ENCODE measurements at regions not wholly inside any gene's neighbourhood (a gene's known extent, or its start where the extent isn't known, plus 50 kb on each side); places are given as distances from the start of the nearest gene placed in this dataset.

DNA sequence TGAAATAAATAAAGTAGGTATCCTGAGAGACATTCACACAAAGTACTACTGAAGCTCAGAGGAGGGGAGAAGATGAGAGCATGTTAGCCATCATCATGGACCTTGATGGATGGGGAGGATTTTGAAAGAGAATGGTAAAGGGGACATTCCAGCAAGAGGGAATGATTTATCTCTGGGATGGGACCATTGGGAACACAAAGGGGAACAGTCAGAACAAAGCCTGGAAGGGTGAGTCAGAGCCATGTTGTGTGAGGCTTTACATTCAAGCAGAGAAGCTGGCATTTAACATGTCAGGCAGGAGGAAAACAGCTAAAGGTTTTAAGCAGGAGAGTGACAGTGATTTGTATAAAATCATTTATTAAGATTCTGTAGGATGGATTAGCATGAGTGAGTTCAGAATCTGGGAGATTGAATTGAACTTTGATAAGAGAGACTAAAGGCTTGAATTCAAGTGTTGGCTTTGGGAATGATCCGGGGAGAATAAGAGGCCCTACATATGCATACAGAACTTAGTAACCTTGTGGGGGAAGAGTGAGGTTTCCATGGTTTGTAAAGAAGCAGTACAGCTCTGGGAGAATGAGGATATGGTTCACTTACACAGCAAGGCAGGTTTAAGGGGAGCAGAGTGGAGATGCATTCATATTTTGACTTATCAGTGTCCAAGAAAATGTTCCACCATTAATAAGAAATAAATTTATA is 174.4 kb downstream of the SYT10 start:
- TF ChIP-seq POLR2A (IDR thresholded peaks at IDR 0.05) (no peak), CTCF (IDR thresholded peaks at IDR 0.05) (no peak), POLR2AphosphoS5 (IDR thresholded peaks at IDR 0.05) (no peak)

Measured in prostate gland (tissue), 2 donors.